Activated naive CD8-positive, alpha-beta T cell treated with anti-CD3 and anti-CD28 coated beads, Interleukin-2, amount 50 U/mL, for 24 hours (primary cell): ENCODE measurements at regions not wholly inside any gene's neighbourhood (a gene's known extent, or its start where the extent isn't known, plus 50 kb on each side); places are given as distances from the start of the nearest gene placed in this dataset.
"Not testable (repeated sequence)": the region's sequence is repeated elsewhere in the genome, so short reads cannot be mapped to it uniquely, and the experiment has no call there.

Source experiments
- ATAC-seq: fragments of 150-1000 bp; cut with Tn5 transposase; one replicate; pipeline ENCODE4 v1.10.0; 2021
- DNase-seq: peaks from one replicate; pipeline ENCODE4 v3.0.0; 2021
- H3K27ac Mint-ChIP-seq: one replicate; pipeline ENCODE4 v1.8.0; 2021; ENCODE audit warnings: mild to moderate bottlenecking, mixed read lengths
- H3K27me3 Mint-ChIP-seq: one replicate; pipeline ENCODE4 v1.8.0; 2021; ENCODE audit warnings: mixed read lengths
- H3K36me3 Mint-ChIP-seq: one replicate; pipeline ENCODE4 v1.8.0; 2021; ENCODE audit warnings: low read depth, mixed read lengths
- H3K4me1 Mint-ChIP-seq: one replicate; pipeline ENCODE4 v1.8.0; 2021; ENCODE audit warnings: mixed read lengths
- H3K4me3 Mint-ChIP-seq: one replicate; pipeline ENCODE4 v1.8.0; 2021; ENCODE audit warnings: mild to moderate bottlenecking, moderate library complexity, mixed read lengths
- H3K9me3 Mint-ChIP-seq: one replicate; pipeline ENCODE4 v1.8.0; 2021; ENCODE audit warnings: mixed read lengths

- Mint-ChIP-seq H3K4me3 (no peak overlapping the region), H3K27me3 (no peaks in the 10 kb centered on the region), H3K4me1 (no peaks in the 10 kb centered on the region), H3K9me3 (no peaks in the 10 kb centered on the region), H3K36me3 (no peaks in the 10 kb centered on the region), H3K27ac (no peak overlapping the region)
- ATAC-seq = no peak
- DNase-seq = no peak
Measured at GRCh38 chr2:23050388-23050787, 334.6 kb upstream of the KLHL29 start.

DNA sequence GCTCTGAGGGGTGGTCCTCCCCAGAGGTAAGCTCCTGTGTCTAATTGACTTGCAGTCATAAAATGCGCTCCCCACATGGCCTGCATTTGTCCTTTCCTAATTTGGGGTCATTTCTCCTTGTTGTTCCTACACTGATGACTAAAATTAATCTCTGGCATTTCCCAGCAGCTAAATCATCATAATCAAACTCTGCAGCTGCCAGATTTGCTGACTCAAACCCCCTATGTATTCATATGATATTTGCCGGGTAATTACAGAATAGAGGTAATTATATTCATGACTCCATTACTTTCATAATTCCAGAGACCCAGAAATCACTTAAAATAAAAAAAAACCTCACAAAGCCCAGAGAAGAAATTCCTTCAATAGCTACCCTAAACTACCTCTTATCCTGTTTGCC is 331.4 kb upstream of the KLHL29 start:
- Mint-ChIP-seq H3K9me3 (no peaks in the 10 kb centered on the region), H3K27me3 (no peaks in the 10 kb centered on the region), H3K4me3 (no peak overlapping the region), H3K4me1 (no peaks in the 10 kb centered on the region), H3K27ac (no peak overlapping the region), H3K36me3 (no peaks in the 10 kb centered on the region)
- DNase-seq (no peak), ATAC-seq (no peak)

DNA sequence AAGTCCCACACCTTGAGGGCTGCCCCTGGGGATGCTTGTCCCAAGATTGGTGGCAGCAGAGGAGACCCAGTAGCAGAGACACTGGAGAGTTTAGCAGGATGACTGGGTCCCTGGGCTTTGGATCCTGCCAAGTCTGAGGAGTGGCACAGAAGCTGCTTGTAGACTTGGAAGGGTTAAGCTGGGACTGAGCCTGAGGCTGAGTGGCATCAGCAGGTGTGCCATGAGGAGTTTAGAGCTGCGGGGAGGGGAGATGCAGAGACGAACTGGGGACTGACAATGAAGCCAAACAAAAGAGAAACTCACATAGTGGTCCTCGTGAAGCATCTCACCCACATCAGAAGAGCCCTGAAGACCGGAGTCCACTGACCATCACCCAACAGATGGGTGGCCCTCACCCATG is 329.7 kb upstream of the KLHL29 start:
- no peaks in the 10 kb centered on the region for H3K4me1 Mint-ChIP-seq
- H3K9me3 Mint-ChIP-seq = no peaks in the 10 kb centered on the region
- no peak overlapping the region for H3K4me3 Mint-ChIP-seq
- no peaks in the 10 kb centered on the region for H3K27me3 Mint-ChIP-seq
- no peak for ATAC-seq
- DNase-seq = no peak
- no peaks in the 10 kb centered on the region for H3K36me3 Mint-ChIP-seq
- no peak overlapping the region for H3K27ac Mint-ChIP-seq

DNA sequence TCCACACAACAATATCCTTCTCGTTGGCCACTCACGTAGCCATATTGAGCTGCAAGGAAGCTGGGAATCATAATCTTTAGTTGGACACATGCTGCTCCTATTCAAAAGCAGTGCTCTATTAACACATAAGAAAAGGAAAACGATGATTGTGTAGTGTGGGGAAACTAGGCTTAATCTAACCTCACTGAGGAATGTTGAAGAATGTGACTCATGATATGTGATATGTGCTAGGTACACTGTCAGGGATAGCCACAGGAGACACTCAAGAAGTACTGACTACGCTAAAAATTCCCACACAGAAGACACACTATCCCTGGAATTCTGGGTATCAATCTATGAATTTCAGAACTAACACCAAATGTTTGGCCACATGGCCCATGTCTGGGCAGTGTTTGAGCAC is 328.1 kb upstream of the KLHL29 start:
- H3K4me3 Mint-ChIP-seq = not testable (repeated sequence)

DNA sequence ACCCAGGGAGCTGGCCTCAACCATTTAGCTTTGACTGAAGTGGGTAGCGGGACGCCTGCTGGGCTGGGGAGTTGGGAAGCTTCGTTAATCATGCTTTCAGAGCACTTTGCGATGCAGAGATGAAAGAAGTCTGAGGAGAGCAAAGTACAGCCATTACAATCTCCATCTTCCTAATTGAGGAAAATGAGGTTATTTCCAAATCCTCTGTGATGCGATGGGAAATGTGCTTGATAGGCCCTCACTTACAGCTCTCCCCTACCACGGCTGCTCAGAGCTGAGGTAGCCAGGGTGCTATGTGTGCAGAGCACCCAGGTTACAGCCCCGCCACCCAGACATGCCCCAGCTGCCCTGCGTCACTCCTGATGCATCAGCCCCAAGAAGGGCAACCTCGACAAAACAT is 326.5 kb upstream of the KLHL29 start:
- no peak overlapping the region for H3K4me3 Mint-ChIP-seq
- DNase-seq = no peak
- H3K4me1 Mint-ChIP-seq = no peaks in the 10 kb centered on the region
- H3K27ac Mint-ChIP-seq = no peak overlapping the region
- no peaks in the 10 kb centered on the region for H3K36me3 Mint-ChIP-seq
- ATAC-seq = no peak
- no peaks in the 10 kb centered on the region for H3K27me3 Mint-ChIP-seq
- no peaks in the 10 kb centered on the region for H3K9me3 Mint-ChIP-seq

More for the DNA sequence above, 328.1 kb upstream of the KLHL29 start:
- H3K27me3 Mint-ChIP-seq, H3K9me3 Mint-ChIP-seq, H3K27ac Mint-ChIP-seq, H3K36me3 Mint-ChIP-seq, ATAC-seq, H3K4me1 Mint-ChIP-seq, DNase-seq: not testable (repeated sequence)

DNA sequence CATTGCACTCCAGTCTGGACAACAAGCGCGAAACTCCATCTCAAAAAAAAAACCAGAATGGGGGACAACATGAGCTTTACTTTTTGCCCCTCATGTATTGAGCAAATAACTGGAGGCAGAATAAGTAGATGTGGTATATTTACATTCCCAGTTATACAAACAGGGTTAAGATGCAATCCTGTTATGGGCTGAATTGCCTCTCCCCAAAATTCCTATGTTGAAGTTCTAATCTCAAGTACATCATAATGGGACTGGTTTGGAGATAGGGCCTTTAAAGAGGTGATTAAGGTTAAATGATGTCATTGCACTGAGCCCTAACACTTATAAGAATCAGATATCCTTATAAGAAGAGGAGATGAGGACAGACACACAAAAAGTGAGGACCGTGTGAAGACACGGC is 319.8 kb upstream of the KLHL29 start:
- Mint-ChIP-seq H3K4me1 (no peaks in the 10 kb centered on the region), H3K36me3 (no peaks in the 10 kb centered on the region), H3K4me3 (no peak overlapping the region), H3K27me3 (no peaks in the 10 kb centered on the region), H3K9me3 (no peaks in the 10 kb centered on the region), H3K27ac (no peak overlapping the region)
- no peak for DNase-seq
- no peak for ATAC-seq

DNA sequence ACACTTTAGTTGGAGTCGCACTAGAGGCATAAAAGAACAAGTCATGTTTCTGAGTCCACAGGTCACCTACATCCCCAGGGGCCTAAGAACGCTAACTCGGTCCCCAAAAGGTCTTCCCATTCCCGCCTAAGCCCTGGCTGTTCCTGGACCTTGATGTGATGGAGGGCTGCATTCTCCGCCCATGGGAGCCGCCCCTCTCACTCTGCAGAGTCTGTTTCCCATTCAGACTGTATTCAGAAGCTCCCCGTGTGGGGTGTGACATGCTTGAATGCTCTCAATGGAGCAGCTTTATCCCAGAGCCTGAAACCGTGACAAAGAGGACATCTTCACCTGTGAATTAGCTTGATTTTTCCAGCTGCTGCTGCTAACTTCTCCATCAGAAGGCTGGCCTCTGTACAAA is 319.0 kb upstream of the KLHL29 start:
- H3K27me3 Mint-ChIP-seq = peaks cover 2% of the 10 kb centered on the region
- H3K9me3 Mint-ChIP-seq = no peaks in the 10 kb centered on the region
- H3K36me3 Mint-ChIP-seq = no peaks in the 10 kb centered on the region
- no peaks in the 10 kb centered on the region for H3K4me1 Mint-ChIP-seq
- H3K27ac Mint-ChIP-seq = no peak overlapping the region
- no peak overlapping the region for H3K4me3 Mint-ChIP-seq
- no peak for ATAC-seq
- DNase-seq = no peak

- H3K27ac Mint-ChIP-seq = no peak overlapping the region
- H3K4me3 Mint-ChIP-seq = no peak overlapping the region
- DNase-seq (no peak), ATAC-seq (no peak)
- peaks cover 2% of the 10 kb centered on the region for H3K27me3 Mint-ChIP-seq
- H3K4me1 Mint-ChIP-seq = no peaks in the 10 kb centered on the region
- H3K9me3 Mint-ChIP-seq = no peaks in the 10 kb centered on the region
- H3K36me3 Mint-ChIP-seq = no peaks in the 10 kb centered on the region
Measured at GRCh38 chr2:23066686-23067085, 318.3 kb upstream of the KLHL29 start.

DNA sequence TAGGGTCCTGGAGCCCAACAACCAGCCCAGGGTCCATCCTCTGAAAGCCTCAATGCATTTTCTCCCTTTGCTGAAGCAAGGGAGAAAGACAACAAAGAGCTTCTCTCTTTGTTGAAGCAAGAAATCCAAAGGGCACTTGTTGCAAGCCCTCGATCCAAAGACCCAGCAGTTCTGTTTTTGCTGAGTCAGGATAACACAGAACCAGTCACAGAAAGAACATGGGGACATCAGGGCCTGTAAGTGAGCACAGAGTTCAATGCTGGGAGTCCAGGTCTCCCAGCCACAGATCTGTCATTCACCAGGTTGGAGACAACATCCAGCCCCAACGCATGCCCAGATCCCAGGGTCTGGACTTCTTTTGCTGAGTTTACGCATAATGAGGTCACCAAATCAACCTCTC is 315.8 kb upstream of the KLHL29 start:
- ATAC-seq (no peak), DNase-seq (no peak)
- no peak overlapping the region for H3K27ac Mint-ChIP-seq
- H3K4me1 Mint-ChIP-seq = no peaks in the 10 kb centered on the region
- no peaks in the 10 kb centered on the region for H3K9me3 Mint-ChIP-seq
- no peak overlapping the region for H3K4me3 Mint-ChIP-seq
- H3K36me3 Mint-ChIP-seq = no peaks in the 10 kb centered on the region
- H3K27me3 Mint-ChIP-seq = peaks cover 2% of the 10 kb centered on the region

DNA sequence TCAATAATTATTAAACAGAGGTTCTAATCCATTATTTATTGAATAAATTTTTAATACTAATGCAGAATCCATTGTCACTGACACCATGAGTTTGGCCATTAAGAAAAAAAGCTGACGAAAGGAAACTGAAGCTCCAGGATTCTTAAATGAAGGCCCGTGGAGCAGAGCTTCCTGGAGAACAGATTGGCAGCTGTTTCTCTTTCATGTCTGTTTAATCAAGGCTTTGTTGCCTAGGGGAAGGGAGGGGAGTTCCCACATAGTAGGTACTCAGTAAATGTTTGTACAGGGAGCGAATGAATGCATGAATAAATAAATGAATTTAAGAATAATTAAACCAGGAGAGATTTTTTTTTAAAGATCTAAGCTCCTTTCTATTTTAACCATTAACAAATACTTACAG is 315.1 kb upstream of the KLHL29 start:
- Mint-ChIP-seq H3K27me3 (peaks cover 2% of the 10 kb centered on the region), H3K9me3 (no peaks in the 10 kb centered on the region), H3K4me3 (no peak overlapping the region), H3K4me1 (no peaks in the 10 kb centered on the region), H3K27ac (no peak overlapping the region), H3K36me3 (no peaks in the 10 kb centered on the region)
- no peak for ATAC-seq
- DNase-seq = no peak

- no peak overlapping the region for H3K4me3 Mint-ChIP-seq
- H3K4me1 Mint-ChIP-seq = no peaks in the 10 kb centered on the region
- no peak overlapping the region for H3K27ac Mint-ChIP-seq
- H3K9me3 Mint-ChIP-seq = no peaks in the 10 kb centered on the region
- ATAC-seq = no peak
- no peaks in the 10 kb centered on the region for H3K36me3 Mint-ChIP-seq
- H3K27me3 Mint-ChIP-seq = peaks cover 7% of the 10 kb centered on the region
- no peak for DNase-seq
Measured at GRCh38 chr2:23073056-23073455, 311.9 kb upstream of the KLHL29 start.

- DNase-seq (no peak), ATAC-seq (no peak)
- no peak overlapping the region for H3K4me3 Mint-ChIP-seq
Measured at GRCh38 chr2:23073671-23074070, 311.3 kb upstream of the KLHL29 start.

DNA sequence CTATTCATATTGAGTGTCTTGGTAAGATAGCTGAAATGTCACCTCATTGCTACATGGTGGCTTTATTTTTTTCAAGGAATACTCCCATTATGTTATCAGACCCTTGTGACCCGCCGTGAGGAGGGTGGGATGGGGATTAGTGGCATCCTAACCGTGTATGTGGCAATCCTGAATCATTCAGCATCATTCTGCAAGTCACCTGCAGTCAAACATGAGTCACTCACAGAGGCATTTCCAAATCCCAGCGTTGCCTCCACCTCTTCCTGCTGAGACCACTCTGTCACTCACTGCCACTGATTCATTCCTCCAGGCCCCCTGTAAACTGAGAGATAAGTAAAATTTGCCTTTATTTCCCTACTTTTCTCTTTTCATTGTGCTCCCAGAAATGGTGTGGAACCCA is 307.4 kb upstream of the KLHL29 start:
- Mint-ChIP-seq H3K4me3 (no peak overlapping the region), H3K4me1 (no peaks in the 10 kb centered on the region), H3K27ac (no peak overlapping the region), H3K27me3 (peaks cover 5% of the 10 kb centered on the region), H3K9me3 (peaks cover 8% of the 10 kb centered on the region), H3K36me3 (no peaks in the 10 kb centered on the region)
- no peak for DNase-seq
- ATAC-seq = no peak

More at GRCh38 chr2:23073671-23074070, 311.3 kb upstream of the KLHL29 start:
- Mint-ChIP-seq H3K9me3 (no peaks in the 10 kb centered on the region), H3K27ac (no peak overlapping the region), H3K4me1 (no peaks in the 10 kb centered on the region), H3K36me3 (no peaks in the 10 kb centered on the region), H3K27me3 (peaks cover 7% of the 10 kb centered on the region)

DNA sequence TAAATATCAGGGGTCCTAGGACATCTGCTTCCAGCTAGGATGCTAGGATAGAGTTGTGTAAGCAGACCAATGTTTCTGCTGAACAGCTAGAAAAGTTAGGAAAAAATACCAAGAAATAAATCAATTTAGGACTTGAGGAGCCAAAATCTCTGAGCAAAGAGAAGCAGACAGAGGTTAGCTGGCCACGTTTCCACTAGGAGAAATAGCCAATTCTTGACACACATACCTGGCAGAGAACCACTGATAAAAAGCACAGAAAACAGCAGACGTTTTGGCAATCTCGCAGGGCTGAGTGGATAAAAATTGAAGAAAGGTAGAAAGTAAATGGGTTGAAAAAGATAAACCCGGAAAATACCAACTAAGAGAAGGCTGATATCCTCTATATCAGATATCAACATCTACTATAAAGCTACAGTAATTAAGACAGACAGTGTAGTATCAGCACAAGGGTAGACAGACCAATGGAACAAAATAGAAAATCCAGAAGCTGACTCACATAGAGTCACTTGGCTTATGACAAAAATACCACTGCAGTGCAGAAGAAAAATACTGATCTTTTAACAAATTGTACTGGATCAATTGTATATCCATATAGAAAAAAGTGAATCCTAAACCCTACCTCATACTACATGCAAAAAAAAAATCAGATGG is 306.1 kb upstream of the KLHL29 start:
- no peaks in the 10 kb centered on the region for H3K4me1 Mint-ChIP-seq
- no peaks in the 10 kb centered on the region for H3K36me3 Mint-ChIP-seq
- DNase-seq (no peak), ATAC-seq (no peak)
- H3K27ac Mint-ChIP-seq = no peak overlapping the region
- peaks cover 8% of the 10 kb centered on the region for H3K9me3 Mint-ChIP-seq
- H3K27me3 Mint-ChIP-seq = peaks cover 5% of the 10 kb centered on the region
- H3K4me3 Mint-ChIP-seq = no peak overlapping the region

DNA sequence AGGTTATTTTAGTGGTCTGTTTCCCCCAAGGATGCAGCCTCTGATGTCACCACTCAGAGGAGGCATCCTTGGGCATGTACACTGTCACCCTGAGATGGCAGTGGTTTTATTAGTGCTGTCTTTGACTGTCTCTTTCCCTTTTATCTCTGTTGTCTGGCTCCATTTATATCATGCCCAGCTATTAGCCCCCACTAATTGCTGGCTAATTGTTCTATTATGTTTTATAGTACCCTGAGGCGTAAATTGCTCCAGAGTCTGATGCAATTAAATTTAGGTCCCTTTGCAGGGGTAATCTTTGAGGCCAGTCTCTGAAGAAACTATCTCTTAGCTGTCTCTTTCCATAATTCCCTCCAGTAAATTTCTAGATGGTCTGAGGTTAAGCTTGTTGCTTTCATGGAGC is 301.0 kb upstream of the KLHL29 start:
- Mint-ChIP-seq H3K9me3 (peaks cover 11% of the 10 kb centered on the region), H3K4me3 (no peak overlapping the region), H3K27me3 (peaks cover 4% of the 10 kb centered on the region)

DNA sequence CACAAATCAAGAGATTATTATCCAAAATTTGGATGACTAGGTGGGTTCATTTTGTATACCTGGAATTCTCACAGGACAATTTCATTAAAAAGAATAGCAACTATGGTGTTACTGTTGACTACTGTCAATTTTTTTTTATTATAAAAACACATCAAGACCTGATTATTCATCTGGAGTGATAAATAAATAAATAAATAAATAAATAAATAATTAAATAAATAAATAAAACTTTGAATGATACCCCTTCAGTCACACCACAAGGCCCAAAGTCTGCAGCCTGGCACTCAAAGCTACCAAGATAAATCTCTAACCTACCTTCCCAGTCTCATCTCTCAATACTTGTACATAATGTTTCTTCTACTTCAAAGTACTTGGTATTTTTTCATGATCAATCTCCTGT is 294.0 kb upstream of the KLHL29 start:
- H3K27me3 Mint-ChIP-seq = peaks cover 4% of the 10 kb centered on the region
- DNase-seq (no peak), ATAC-seq (no peak)
- peaks cover 7% of the 10 kb centered on the region for H3K9me3 Mint-ChIP-seq
- H3K36me3 Mint-ChIP-seq = no peaks in the 10 kb centered on the region
- no peak overlapping the region for H3K4me3 Mint-ChIP-seq
- H3K4me1 Mint-ChIP-seq = no peaks in the 10 kb centered on the region
- no peak overlapping the region for H3K27ac Mint-ChIP-seq

More for the DNA sequence above, 301.0 kb upstream of the KLHL29 start:
- Mint-ChIP-seq H3K27ac (no peak overlapping the region), H3K36me3 (no peaks in the 10 kb centered on the region), H3K4me1 (no peaks in the 10 kb centered on the region)
- ATAC-seq (no peak), DNase-seq (no peak)
